ENCODE measurements at regions not wholly inside any gene's neighbourhood (a gene's known extent, or its start where the extent isn't known, plus 50 kb on each side); places are given as distances from the start of the nearest gene placed in this dataset.

DNA sequence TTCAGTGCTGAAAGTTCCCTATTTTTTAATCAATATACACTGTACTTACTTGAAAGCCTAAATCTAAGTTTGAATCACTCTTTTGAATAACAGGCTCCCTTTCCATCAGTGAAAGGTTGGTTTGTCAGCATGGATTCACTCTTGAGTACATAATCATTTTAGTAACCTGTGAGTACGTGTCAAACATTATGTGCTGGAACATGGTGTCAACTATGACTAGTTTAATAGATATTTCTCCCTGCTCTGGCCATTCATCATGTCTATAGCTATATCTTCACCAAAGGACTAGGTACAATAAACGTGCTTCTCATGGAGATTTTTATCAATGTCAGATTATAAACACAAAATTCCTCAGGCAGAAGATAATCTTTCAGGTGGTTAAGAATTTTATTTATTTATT lies 61.7 kb upstream of the MDFIC start:
- no peak for DNase-seq

DNA sequence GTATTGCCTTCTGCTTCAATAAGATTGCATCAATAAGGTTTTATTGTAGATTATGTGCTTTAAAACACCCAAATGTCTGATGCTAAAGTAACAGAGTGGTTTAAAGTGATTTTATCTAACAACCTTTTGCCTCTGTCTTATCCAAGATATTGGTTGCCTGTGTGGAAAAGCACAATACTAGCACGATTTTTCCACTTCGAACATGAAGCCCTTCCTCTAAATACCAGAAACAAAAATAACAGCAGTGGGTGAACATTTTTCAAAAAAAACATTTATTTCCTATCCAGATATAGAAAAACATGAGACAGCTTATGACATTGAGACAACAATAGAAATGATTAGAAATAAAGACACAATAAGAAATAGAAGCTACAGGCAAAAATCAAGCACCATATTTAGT lies 59.5 kb upstream of the MDFIC start:
- DNase-seq = no peak

DNA sequence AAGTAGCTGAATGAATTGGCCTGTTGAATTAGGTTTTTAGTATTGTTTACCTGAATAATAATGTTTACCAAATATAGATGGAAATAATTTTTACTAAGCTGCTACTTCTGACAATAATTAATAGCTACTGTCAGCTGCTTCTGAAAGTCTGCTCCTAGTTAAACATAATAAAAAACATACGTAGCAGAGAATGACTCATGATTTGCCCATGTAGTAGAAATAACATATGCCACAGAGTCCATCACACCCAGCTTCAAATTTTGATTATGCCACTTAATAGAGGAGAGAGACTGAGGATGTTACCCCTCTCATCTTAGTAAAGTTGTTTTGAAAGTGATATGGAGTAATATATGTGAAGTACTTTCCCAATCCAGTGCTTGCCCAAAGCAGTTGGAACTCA lies 57.6 kb upstream of the MDFIC start:
- DNase-seq = no peak

DNA sequence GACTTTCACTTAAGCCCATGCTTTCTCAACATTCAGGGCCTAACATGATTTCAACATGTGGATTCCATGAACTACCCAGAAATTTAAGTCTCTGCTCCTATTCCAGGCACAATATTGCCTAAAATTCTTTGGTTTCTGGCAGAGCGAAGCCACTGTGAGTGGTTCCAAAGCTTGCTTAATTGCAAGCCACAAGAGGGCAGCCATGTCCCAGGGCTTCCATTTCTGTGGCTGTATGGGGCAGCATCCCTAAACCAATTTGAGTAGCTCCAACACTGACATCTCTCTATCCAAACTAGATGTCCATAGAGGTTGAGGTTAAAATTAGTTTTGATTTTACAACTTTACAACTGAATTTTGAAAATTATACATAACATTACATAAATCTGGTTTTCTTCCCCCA lies 56.3 kb upstream of the MDFIC start:
- DNase-seq = no peak
